Iris pigment epithelial cell (primary cell): ENCODE measurements at regions not wholly inside any gene's neighbourhood (a gene's known extent, or its start where the extent isn't known, plus 50 kb on each side); places are given as distances from the start of the nearest gene placed in this dataset.

ENCODE experiments used
- DNase-seq: peaks from one replicate; pipeline ENCODE4 v3.0.0-alpha.2; 2011; ENCODE audit warnings: low read depth

- no peak for DNase-seq
These were observed 75.0 kb downstream of the PTPDC1 start for GRCh38 chr9:94159069-94159939.

GRCh38 chr9:94160594-94161501 is 76.6 kb downstream of the PTPDC1 start:
- DNase-seq, result no peak

- no peak for DNase-seq
These were observed 77.4 kb downstream of the PTPDC1 start for GRCh38 chr9:94161673-94162072.

DNA sequence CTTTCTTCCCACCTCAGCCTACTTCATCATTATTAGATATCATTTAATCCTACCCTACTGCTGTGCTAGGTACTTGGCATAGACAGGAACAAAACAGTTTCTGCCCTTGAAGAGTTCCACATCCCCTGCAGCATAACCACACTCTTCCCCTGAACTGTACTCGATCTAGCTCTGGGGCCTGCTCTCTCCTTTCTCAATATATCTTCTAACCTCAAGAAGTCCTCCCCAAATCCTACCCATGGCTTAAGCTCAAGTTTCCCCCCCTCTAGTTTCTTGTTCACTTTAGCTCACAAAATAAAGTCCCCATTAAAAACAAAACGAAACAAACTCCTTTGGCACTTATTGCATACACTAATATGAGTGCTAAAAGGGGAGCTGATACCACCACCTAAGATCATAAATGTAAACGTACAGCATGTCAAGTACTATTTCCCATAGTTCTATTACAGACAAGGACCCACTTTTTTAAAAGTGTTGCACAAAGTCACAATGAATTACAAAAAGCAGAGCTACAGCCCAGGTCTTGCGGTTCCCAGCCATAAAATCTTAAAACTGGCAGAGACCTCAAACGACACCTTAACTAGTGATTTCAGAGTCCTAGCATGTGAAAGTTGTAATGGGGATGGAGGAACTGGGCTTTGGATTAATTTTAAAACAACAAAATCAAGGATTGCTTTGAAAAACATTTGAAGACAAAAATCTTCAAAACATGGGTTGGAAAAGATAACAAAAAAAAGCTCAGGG is 80.7 kb downstream of the PTPDC1 start:
- no peak for DNase-seq

DNA sequence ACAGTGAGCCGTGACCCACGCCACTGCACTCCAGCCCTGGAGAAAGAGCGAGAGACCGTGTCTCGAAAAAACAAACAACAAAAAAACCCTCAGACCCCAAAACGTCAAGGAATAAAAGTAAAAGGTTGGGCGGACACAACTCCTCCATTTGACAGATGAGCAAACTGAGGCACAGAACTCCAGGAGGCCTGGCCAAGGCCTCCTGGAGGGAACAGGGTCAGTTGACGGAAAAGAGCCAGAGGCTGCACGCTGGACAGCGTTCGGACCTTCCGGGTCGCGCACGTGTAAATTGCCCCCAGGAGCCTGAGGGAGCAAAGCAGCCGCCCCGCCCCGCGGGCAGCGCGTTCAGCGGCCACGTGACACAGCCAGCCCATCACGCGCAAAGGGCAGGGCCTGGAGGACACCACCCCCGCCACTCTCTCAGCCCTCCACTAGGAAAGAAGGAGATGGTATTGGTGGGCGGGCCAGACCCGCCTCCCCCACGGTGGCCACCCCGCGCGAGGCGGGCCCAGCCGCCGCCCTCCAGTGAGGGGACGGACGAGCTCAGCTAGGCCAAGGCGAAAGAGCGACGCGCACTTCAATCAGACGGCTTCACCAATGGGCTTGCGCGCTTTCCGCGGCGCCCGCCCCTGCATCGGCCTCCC is 81.5 kb downstream of the PTPDC1 start:
- peak; percentile 99 for DNase-seq

DNA sequence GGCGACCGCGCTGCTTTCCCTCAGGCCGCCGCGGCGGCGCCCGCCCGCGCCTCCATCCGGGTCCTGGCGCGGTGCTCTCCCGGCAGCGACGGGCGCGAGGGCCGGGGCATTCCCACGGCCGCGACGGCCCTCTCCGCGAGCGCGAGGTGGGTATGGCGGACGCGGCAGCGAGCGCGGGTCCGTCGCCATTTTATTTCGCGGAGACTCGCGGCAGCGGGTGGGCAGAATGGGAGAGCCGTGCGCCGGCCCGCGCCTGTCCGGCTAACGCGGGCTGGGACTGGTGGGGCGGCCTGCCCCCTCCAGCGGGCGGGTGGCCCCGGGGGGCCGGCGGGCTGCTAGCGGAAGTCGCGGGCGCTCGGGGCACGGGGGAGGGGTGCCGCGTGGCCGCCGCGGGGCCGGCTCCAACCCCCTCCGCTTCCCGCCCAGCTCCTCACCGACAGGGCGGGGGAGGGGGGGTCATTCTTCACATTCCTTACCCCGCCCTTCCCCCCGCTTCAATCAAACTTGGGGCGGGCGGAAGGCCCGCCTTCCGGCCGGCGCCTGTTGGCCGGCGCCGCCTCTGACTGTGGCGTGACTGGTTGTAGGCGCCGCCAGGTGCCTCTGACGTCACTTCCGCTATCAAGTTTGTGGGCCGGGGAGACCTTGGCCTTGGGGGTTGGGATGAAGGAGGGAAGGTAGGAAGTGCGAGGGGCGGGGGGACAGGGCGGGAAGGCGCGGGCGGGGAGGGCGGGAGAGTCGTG is 82.1 kb downstream of the PTPDC1 start:
- peak; percentile 99 for DNase-seq

DNA sequence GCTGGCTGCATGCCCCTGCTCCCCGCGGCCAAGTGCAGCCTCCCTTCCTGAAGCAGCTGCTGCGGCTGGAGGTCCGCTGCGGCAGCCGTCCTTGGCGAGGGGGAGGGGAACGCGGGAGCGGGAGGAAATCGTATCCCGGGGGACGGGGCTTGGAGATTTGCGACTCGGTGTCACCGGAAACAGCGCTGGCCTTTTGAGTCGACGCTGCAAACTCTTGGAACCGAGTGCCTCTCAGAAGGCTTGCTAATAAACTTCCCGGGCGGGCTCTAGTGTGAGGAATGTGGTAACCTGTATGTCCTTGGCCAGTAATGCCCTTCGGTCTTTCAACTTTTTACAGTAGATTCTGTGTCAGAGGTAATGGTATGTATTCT is 82.7 kb downstream of the PTPDC1 start:
- no peak for DNase-seq

- no peak for DNase-seq
These were observed 83.2 kb downstream of the PTPDC1 start for GRCh38 chr9:94167376-94167890.

DNA sequence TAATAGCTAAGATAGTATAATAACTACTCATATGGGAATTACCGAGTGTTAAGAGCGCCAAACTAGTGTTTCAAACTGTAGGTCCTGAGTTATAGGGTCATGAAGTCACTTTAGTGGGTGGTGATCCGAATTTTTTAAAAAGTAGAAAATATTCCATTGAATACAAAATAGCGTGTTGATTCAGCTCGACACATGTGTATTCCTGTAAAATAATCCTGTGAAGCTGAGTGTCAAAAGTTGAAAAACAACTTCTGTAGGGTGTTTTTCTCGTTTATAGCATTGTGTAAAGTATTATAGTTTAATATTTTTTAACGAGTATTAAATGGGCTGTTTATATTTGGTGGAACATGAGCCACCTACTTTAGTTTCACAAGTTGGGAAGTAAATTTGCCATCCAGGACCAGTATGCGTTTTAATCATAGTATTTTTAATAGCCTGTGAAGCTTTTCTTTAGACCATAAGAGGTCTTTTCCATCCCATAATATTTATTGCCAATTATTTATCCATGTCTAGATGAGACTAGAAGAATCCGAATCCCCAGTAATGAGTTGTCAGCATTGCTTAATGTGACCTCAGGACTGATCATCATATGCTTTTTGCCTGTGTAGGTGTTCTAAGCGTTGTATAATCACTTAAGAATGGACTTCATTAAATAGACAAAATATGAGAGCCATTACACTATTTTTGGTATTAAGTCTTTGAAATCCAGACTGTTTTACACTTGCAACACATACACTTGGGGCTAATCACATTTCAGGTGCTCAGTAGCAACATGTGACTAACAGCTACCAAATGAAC is 84.1 kb downstream of the PTPDC1 start:
- DNase-seq, result peak; percentile 41

- DNase-seq, result no peak
These were observed 85.7 kb downstream of the PTPDC1 start for GRCh38 chr9:94169968-94170367.

- no peak for DNase-seq
These were observed 85.5 kb upstream of the ZNF169 start for GRCh38 chr9:94173632-94174031.

DNA sequence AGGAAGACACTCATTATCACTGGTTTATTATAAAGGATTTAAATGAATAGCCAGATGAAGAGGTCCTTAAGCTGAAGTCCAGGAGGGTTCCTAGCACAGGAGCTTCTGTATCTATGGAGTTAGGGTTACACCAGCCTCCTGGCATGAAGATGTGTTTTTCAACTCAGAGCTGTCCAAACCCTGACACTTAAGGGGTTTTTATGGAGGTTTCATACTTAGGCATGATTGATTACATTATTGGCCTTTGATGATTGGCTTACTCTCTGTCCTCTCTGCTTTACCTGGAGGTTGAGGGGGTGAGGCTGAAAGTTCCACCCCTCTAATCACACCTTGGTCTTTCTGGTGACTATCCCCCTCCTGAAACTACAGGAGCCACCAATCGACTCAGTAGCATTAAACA is 84.9 kb upstream of the ZNF169 start:
- no peak for DNase-seq

DNA sequence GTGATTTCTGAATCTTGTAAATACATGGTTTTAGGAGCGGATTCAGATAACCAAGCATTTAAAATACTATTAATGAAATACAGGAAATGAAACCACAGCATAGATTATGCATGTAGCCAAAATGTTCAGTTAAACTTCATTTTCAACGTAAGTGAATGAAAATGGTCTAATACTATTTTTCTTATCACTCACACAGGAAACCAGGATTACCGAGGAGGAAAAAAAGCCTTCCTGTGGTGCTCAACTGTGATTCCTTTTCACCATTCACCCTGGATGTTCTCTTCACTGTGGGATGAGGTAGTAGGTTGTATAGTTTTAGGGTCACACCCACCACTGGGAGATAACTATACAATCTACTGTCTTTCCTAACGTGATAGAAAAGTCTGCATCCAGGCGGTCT is 83.4 kb upstream of the ZNF169 start:
- DNase-seq, result peak; percentile 79

- DNase-seq, result no peak
These were observed 82.5 kb upstream of the ZNF169 start for GRCh38 chr9:94176608-94177007.

GRCh38 chr9:94178927-94179326 is 80.2 kb upstream of the ZNF169 start:
- no peak for DNase-seq

GRCh38 chr9:94181408-94182181 is 77.5 kb upstream of the ZNF169 start:
- DNase-seq, result no peak

- no peak for DNase-seq
These were observed 76.6 kb upstream of the ZNF169 start for GRCh38 chr9:94182532-94182931.

GRCh38 chr9:94183240-94183999 is 75.7 kb upstream of the ZNF169 start:
- DNase-seq, result no peak

DNA sequence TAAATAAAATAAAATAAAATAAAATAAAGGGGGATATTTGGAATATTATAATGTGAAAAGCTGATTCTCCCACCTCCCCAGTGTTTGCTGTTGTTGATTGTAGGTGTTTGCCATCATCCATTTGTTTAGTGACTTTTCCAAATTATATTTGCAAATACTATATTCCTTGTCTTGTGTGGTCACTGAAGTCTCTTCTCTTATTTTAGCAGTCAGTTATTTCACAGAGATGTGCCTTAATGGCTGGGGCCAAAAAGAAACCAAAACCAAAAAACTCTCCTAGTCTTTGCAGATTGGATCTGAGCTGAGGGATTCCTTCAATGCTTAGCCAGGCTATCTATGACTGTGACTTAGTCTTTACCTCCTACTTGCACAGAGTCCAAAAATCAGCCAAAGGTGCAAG is 70.9 kb upstream of the ZNF169 start:
- DNase-seq, result no peak
